Keratinocyte (primary cell): ENCODE measurements at regions not wholly inside any gene's neighbourhood (a gene's known extent, or its start where the extent isn't known, plus 50 kb on each side); places are given as distances from the start of the nearest gene placed in this dataset.

ENCODE experiments used
- DNase-seq: peaks from one replicate; pipeline ENCODE4 v3.0.0-alpha.2; 2011; ENCODE audit warnings: low read depth, missing footprints, low spot score
- FAIRE-seq: peaks from 2 replicates; lab custom pipeline; 2011; peaks lifted over from hg19 to GRCh38; lab: Jason Lieb, UNC
- H2AFZ ChIP-seq: 2 replicates; pipeline ENCODE4 v1.6.0; 2012; ENCODE audit warnings: low read length, control low read depth, inconsistent platforms; ENCODE audit not compliant: control insufficient read depth
- H3K27ac ChIP-seq: 2 replicates; pipeline ENCODE4 v1.5.1; 2011; ENCODE audit warnings: low read length; ENCODE audit not compliant: control insufficient read depth, insufficient read depth
- H3K27me3 ChIP-seq: 3 replicates; pipeline ENCODE4 v1.6.0; 2011; ENCODE audit warnings: low read length; ENCODE audit not compliant: control insufficient read depth, insufficient read depth; ENCODE audit errors: extremely low read depth
- H3K36me3 ChIP-seq, 2 experiments: 2 replicates in 1 of 2; 3 replicates in 1 of 2; pipeline ENCODE4 v1.5.1; 2011; ENCODE audit warnings: low read length in 2 of 2, mild to moderate bottlenecking in 1 of 2; ENCODE audit not compliant: control insufficient read depth in 2 of 2, insufficient read depth in 2 of 2; ENCODE audit errors: extremely low read depth in 1 of 2
- H3K4me1 ChIP-seq: 3 replicates; pipeline ENCODE4 v1.5.1; 2011; ENCODE audit warnings: low read length; ENCODE audit not compliant: control insufficient read depth, insufficient read depth; ENCODE audit errors: extremely low read depth
- H3K4me2 ChIP-seq: 3 replicates; pipeline ENCODE4 v1.6.0; 2011; ENCODE audit warnings: low read depth, low read length; ENCODE audit not compliant: control insufficient read depth, insufficient read depth; ENCODE audit errors: extremely low read depth
- H3K4me3 ChIP-seq, 3 experiments: fragments of 200-600 bp in 1 of 3; sonication (generic) in 1 of 3; 2 replicates in 2 of 3; 3 replicates in 1 of 3; pipeline ENCODE4 v1.5.1; 2011 to 2016; ENCODE audit warnings: low read length in 3 of 3, mild to moderate bottlenecking in 3 of 3, control low read depth in 2 of 3, inconsistent platforms in 1 of 3, low read depth in 1 of 3, mixed read lengths in 1 of 3, mixed run types in 1 of 3, moderate library complexity in 1 of 3; ENCODE audit not compliant: control insufficient read depth in 2 of 3, insufficient read depth in 2 of 3; ENCODE audit errors: extremely low read depth in 1 of 3
- H3K79me2 ChIP-seq: 2 replicates; pipeline ENCODE4 v1.6.0; 2012; ENCODE audit warnings: low read length; ENCODE audit not compliant: control insufficient read depth, insufficient read depth
- H3K9ac ChIP-seq: 3 replicates; pipeline ENCODE4 v1.6.0; 2011; ENCODE audit warnings: low read length; ENCODE audit not compliant: control insufficient read depth, insufficient read depth; ENCODE audit errors: extremely low read depth
- H3K9me1 ChIP-seq: 3 replicates; pipeline ENCODE4 v1.6.0; 2011; ENCODE audit warnings: low read length; ENCODE audit not compliant: control insufficient read depth, insufficient read depth; ENCODE audit errors: extremely low read depth
- H3K9me3 ChIP-seq: 2 replicates; pipeline ENCODE4 v1.5.1; 2012; ENCODE audit warnings: low read depth, low read length; ENCODE audit not compliant: control insufficient read depth
- H4K20me1 ChIP-seq: 3 replicates; pipeline ENCODE4 v1.6.0; 2011; ENCODE audit warnings: low read length; ENCODE audit not compliant: control insufficient read depth, insufficient read depth; ENCODE audit errors: extremely low read depth
- CTCF ChIP-seq, 3 experiments: IDR thresholded peaks in 1 of 3; conservative IDR thresholded peaks in 1 of 3; optimal IDR thresholded peaks in 1 of 3; 2 replicates in 2 of 3; 3 replicates in 1 of 3; pipeline versions ENCODE3 to v1.5.1; 2011; ENCODE audit warnings: low read length in 3 of 3, mild to moderate bottlenecking in 3 of 3, moderate library complexity in 2 of 3, control low read depth in 1 of 3, inconsistent platforms in 1 of 3; ENCODE audit not compliant: insufficient read depth in 2 of 3; ENCODE audit errors: extremely low read depth in 1 of 3
- EZH2 ChIP-seq: IDR thresholded peaks from one replicate; pipeline ENCODE4 v1.6.1; 2012; ENCODE audit warnings: inconsistent platforms, mild to moderate bottlenecking, low read length, moderate library complexity
- dilution Hi-C: fragments of 300-500 bp; cut with MboI; formaldehyde crosslinking; loops from one replicate; pipeline ENCODE4 v1.7.0; 2020; ENCODE audit warnings: low sequenced_read_pairs; ENCODE audit not compliant: extremely low pct_ligation_motif_present

GRCh38 chr2:106704798-106705197 lies 181.2 kb downstream of the ST6GAL2 start:
- Histone ChIP-seq H3K27ac (no peak overlapping the region), H3K36me3 (no peaks in the 10 kb centered on the region), H3K9me1 (no peaks in the 10 kb centered on the region), H3K4me1 (no peaks in the 10 kb centered on the region), H3K9me3 (no peaks in the 10 kb centered on the region), H2AFZ (no peak overlapping the region), H3K9ac (no peak overlapping the region), H3K27me3 (no peaks in the 10 kb centered on the region), H3K4me2 (no peak overlapping the region), H3K79me2 (no peaks in the 10 kb centered on the region), H4K20me1 (no peaks in the 10 kb centered on the region), H3K4me3 (no peak overlapping the region)
- dilution Hi-C loops, result no loop called here
- no peak for DNase-seq
- no peak for FAIRE-seq
- TF ChIP-seq EZH2, result no peak
- no peak for TF ChIP-seq CTCF (optimal IDR thresholded peaks at IDR 0.05 in 1 of 3, IDR thresholded peaks at IDR 0.05 in 1 of 3, conservative IDR thresholded peaks at IDR 0.05 in 1 of 3; ENCODE audit: extremely low read depth in 1 of 3, insufficient read depth in 2 of 3, low read length in 3 of 3)

GRCh38 chr2:106705877-106706276 lies 180.1 kb downstream of the ST6GAL2 start:
- Histone ChIP-seq H3K27ac (no peak overlapping the region), H4K20me1 (no peaks in the 10 kb centered on the region), H3K9me3 (no peaks in the 10 kb centered on the region), H3K4me3 (no peak overlapping the region), H3K9ac (no peak overlapping the region), H3K27me3 (no peaks in the 10 kb centered on the region), H3K4me2 (no peak overlapping the region), H3K79me2 (no peaks in the 10 kb centered on the region), H3K4me1 (no peaks in the 10 kb centered on the region), H3K9me1 (no peaks in the 10 kb centered on the region), H3K36me3 (no peaks in the 10 kb centered on the region), H2AFZ (no peak overlapping the region)
- TF ChIP-seq CTCF (optimal IDR thresholded peaks at IDR 0.05 in 1 of 3, IDR thresholded peaks at IDR 0.05 in 1 of 3, conservative IDR thresholded peaks at IDR 0.05 in 1 of 3; ENCODE audit: extremely low read depth in 1 of 3, insufficient read depth in 2 of 3, low read length in 3 of 3) (no peak), EZH2 (no peak)
- dilution Hi-C loops, result no loop called here
- FAIRE-seq, result no peak
- no peak for DNase-seq
